Activated CD4-positive, CD25-positive, alpha-beta regulatory T cell treated with anti-CD3 and anti-CD28 coated beads, Interleukin-2, amount 50 U/mL, for 24 hours (primary cell): ENCODE measurements at regions not wholly inside any gene's neighbourhood (a gene's known extent, or its start where the extent isn't known, plus 50 kb on each side); places are given as distances from the start of the nearest gene placed in this dataset.
"Not testable (repeated sequence)": the region's sequence is repeated elsewhere in the genome, so short reads cannot be mapped to it uniquely, and the experiment has no call there.

ENCODE experiments used
- ATAC-seq, 2 donors: fragments of 150-1000 bp; cut with Tn5 transposase; one replicate each; pipeline ENCODE4 v1.10.0; 2021; ENCODE audit warnings: mild to moderate bottlenecking in 1 of 2, moderate library complexity in 1 of 2

GRCh38 chr19:28553005-28553404 lies 659.9 kb downstream of the UQCRFS1 start:
- no peak for ATAC-seq

- no peak for ATAC-seq
These were observed 663.2 kb downstream of the UQCRFS1 start for GRCh38 chr19:28549680-28550277.

- ATAC-seq, result no peak
These were observed 666.7 kb downstream of the UQCRFS1 start for GRCh38 chr19:28546148-28546685.

GRCh38 chr19:28545397-28545796 lies 667.6 kb downstream of the UQCRFS1 start:
- ATAC-seq, result not testable (repeated sequence)

- ATAC-seq, result no peak
These were observed 668.3 kb downstream of the UQCRFS1 start for GRCh38 chr19:28544451-28545261.

- ATAC-seq, result no peak
These were observed 669.6 kb downstream of the UQCRFS1 start for GRCh38 chr19:28543244-28543776.

GRCh38 chr19:28542394-28543243 lies 670.3 kb downstream of the UQCRFS1 start:
- no peak for ATAC-seq

- ATAC-seq, result no peak
These were observed 671.2 kb downstream of the UQCRFS1 start for GRCh38 chr19:28541602-28542393.

GRCh38 chr19:28541029-28541428 lies 671.9 kb downstream of the UQCRFS1 start:
- ATAC-seq, result no peak

GRCh38 chr19:28540385-28540784 lies 672.6 kb downstream of the UQCRFS1 start:
- not testable (repeated sequence) for ATAC-seq

- no peak for ATAC-seq
These were observed 673.2 kb downstream of the UQCRFS1 start for GRCh38 chr19:28539759-28540158.

GRCh38 chr19:28538579-28538978 lies 674.4 kb downstream of the UQCRFS1 start:
- not testable (repeated sequence) for ATAC-seq

GRCh38 chr19:28537896-28538295 lies 675.1 kb downstream of the UQCRFS1 start:
- no peak for ATAC-seq

GRCh38 chr19:28537079-28537478 lies 675.9 kb downstream of the UQCRFS1 start:
- no peak for ATAC-seq

GRCh38 chr19:28535352-28535775 lies 677.6 kb downstream of the UQCRFS1 start:
- ATAC-seq, result no peak

GRCh38 chr19:28534766-28535351 lies 678.1 kb downstream of the UQCRFS1 start:
- no peak for ATAC-seq

- ATAC-seq, result no peak
These were observed 680.1 kb downstream of the UQCRFS1 start for GRCh38 chr19:28532765-28533341.

GRCh38 chr19:28531979-28532378 lies 681.0 kb downstream of the UQCRFS1 start:
- ATAC-seq, result no peak

GRCh38 chr19:28530406-28531035 lies 682.4 kb downstream of the UQCRFS1 start:
- no peak for ATAC-seq

GRCh38 chr19:28526038-28526437 lies 686.9 kb downstream of the UQCRFS1 start:
- no peak for ATAC-seq

GRCh38 chr19:28523619-28524018 lies 689.3 kb downstream of the UQCRFS1 start:
- no peak for ATAC-seq
